CD4-positive, alpha-beta T cell treated with Interleukin-4 for 1 hour (primary cell): ENCODE measurements at regions not wholly inside any gene's neighbourhood (a gene's known extent, or its start where the extent isn't known, plus 50 kb on each side); places are given as distances from the start of the nearest gene placed in this dataset.
A peak's percentile ranks its signal among the peaks of the same experiment; 100 is the strongest.
"Not testable (repeated sequence)": the region's sequence is repeated elsewhere in the genome, so short reads cannot be mapped to it uniquely, and the experiment has no call there.

Experiments used
- DNase-seq, 2 donors: peaks; one replicate each; pipeline ENCODE4 v3.0.0-alpha.2; 2020 to 2022

- not testable (repeated sequence) for DNase-seq
Observed at GRCh38 chr16:70014915-70015314, 63.8 kb downstream of the CLEC18A start.

- DNase-seq: not testable (repeated sequence)
Observed at GRCh38 chr16:70016751-70017150, 65.6 kb downstream of the CLEC18A start.

GRCh38 chr16:70018254-70018653 is 67.1 kb downstream of the CLEC18A start:
- DNase-seq: peak; percentile 45 to 79

GRCh38 chr16:70023207-70023606 is 72.1 kb downstream of the CLEC18A start:
- DNase-seq: not testable (repeated sequence)

- not testable (repeated sequence) for DNase-seq
Observed at GRCh38 chr16:70023956-70024355, 72.8 kb downstream of the CLEC18A start.

GRCh38 chr16:70026165-70026854 is 75.2 kb downstream of the CLEC18A start:
- peak; percentile 69 to 81 for DNase-seq

- DNase-seq: not testable (repeated sequence)
Observed at GRCh38 chr16:70032906-70033305, 81.2 kb upstream of the PDPR start.

GRCh38 chr16:70037913-70038312 is 76.2 kb upstream of the PDPR start:
- DNase-seq: not testable (repeated sequence)

- DNase-seq: not testable (repeated sequence)
Observed at GRCh38 chr16:70040554-70040953, 73.6 kb upstream of the PDPR start.

- DNase-seq: not testable (repeated sequence)
Observed at GRCh38 chr16:70043538-70044067, 70.5 kb upstream of the PDPR start.

GRCh38 chr16:70046560-70046959 is 67.6 kb upstream of the PDPR start:
- not testable (repeated sequence) for DNase-seq

- not testable (repeated sequence) for DNase-seq
Observed at GRCh38 chr16:70048083-70048482, 66.0 kb upstream of the PDPR start.

- not testable (repeated sequence) for DNase-seq
Observed at GRCh38 chr16:70058056-70058455, 56.1 kb upstream of the PDPR start.

- DNase-seq: not testable (repeated sequence)
Observed at GRCh38 chr16:70059429-70059828, 54.7 kb upstream of the PDPR start.

GRCh38 chr16:70060521-70061027 is 53.6 kb upstream of the PDPR start:
- DNase-seq: not testable (repeated sequence)

GRCh38 chr16:70061671-70062218 is 52.4 kb upstream of the PDPR start:
- DNase-seq: not testable (repeated sequence)

GRCh38 chr16:70062947-70063346 is 51.2 kb upstream of the PDPR start:
- DNase-seq: not testable (repeated sequence)
